ACHN (cell line): ENCODE measurements at regions not wholly inside any gene's neighbourhood (a gene's known extent, or its start where the extent isn't known, plus 50 kb on each side); places are given as distances from the start of the nearest gene placed in this dataset.

ENCODE experiments used
- DNase-seq: peaks from one replicate; pipeline ENCODE4 v3.0.0-alpha.2; 2015
- in situ Hi-C: cut with HindIII; loops from 2 replicates; pipeline ENCODE4 v1.10.0; 2017; ENCODE audit warnings: low sequenced_read_pairs, low pct_ligation_motif_present, low pct_unique_long_range_greater_than_20kb

GRCh38 chr10:3946234-3947229 lies 161.5 kb upstream of the KLF6 start:
- DNase-seq: no peak
- in situ Hi-C loops: no loop called here

GRCh38 chr10:3945026-3945425 lies 160.0 kb upstream of the KLF6 start:
- DNase-seq: no peak
- in situ Hi-C loops: no loop called here

DNA sequence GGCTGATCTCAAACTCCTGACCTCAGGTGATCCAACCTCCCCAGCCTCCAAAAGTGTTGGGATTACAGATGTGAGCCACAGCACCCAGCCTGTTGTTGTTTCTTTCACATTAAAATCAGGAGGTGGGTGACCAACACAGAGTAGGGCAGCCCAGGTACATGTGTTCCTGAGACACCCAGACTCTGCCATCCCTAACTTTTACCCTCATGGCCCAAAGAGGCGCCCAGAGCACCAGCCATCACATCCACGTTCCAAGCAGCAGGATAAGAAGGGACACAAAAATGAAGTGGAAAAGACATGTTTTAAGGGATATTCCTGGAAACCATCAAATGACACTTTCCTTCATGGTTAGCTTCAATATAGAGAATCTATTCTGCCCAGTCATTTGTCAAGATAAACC lies 159.6 kb upstream of the KLF6 start:
- DNase-seq: no peak
- in situ Hi-C loops: no loop called here

DNA sequence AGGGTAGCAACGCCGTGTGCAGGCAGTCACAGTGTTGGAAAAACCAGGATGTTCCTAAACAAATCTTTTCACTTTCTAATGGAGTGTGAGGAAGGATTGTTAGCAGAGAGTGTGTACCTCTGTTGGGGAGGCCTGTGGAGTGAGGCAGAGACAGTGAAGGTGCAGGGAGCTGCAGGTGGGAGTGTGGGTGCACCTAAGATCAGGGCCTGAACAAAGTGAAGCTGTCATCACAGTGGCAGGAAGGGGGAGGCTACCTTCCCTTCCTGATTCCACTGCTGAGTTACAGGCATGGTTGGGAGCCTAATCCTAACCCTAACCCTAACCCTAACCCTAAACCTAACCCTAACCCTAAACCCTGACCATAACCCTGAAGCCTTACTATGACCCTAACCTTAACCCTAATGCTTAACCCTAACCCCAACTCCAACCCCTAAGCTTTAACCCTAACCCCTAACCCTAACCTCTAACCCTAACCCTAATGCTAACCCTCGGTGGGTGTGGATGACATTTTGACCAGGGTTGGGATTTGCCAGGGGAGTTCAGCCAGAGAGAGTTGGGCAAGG lies 158.8 kb upstream of the KLF6 start:
- in situ Hi-C loops: no loop called here

GRCh38 chr10:3942937-3943489 lies 158.0 kb upstream of the KLF6 start:
- no peak for DNase-seq
- in situ Hi-C loops: no loop called here

More for the DNA sequence above, 158.8 kb upstream of the KLF6 start:
- no peak for DNase-seq

GRCh38 chr10:3941676-3942075 lies 156.7 kb upstream of the KLF6 start:
- in situ Hi-C loops: no loop called here

GRCh38 chr10:3936422-3937040 lies 151.5 kb upstream of the KLF6 start:
- in situ Hi-C loops: no loop called here
- DNase-seq: no peak

More at GRCh38 chr10:3941676-3942075, 156.7 kb upstream of the KLF6 start:
- no peak for DNase-seq

- DNase-seq: no peak
- in situ Hi-C loops: no loop called here
Observed at GRCh38 chr10:3935933-3936359, 150.9 kb upstream of the KLF6 start.

DNA sequence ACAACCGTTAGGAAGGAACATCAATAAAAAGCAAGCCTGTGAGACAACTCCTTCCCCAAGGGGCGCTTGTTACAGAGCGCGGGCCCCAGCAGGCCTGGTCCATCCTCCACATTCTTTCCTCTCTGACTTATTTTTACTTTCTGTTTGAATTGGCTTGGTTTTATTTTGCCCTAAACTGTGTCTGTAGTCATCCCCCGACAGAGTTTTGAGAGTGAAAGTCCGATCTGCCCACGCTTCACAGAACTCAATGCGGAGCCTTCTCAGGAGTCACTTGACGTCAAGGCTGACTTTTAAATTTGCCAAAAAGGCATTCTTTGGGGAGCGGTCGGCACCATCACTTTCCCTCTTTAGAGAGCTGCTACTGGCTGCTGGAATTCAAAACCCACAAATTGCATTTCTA lies 150.1 kb upstream of the KLF6 start:
- no peak for DNase-seq
- in situ Hi-C loops: no loop called here

DNA sequence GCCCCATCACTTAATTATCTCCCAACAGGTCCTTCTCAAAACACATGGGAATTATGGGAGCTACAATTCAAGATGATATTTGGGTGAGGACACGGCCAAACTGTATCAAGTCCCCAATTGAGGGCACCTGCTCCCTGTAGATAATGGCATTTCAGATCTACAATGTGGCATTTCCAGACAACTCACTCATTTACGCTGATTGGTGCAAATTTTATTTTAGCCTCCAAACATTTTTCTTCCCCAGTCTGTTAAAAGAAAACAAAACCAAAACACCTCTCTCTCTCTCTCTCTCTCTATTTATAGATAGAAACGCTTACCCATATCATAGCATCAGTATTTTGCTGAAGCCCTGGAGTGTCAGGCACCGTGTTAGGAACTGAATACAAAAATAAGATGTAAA lies 148.7 kb upstream of the KLF6 start:
- DNase-seq: no peak
- in situ Hi-C loops: no loop called here

GRCh38 chr10:3932597-3933375 lies 147.8 kb upstream of the KLF6 start:
- no peak for DNase-seq
- in situ Hi-C loops: no loop called here

DNA sequence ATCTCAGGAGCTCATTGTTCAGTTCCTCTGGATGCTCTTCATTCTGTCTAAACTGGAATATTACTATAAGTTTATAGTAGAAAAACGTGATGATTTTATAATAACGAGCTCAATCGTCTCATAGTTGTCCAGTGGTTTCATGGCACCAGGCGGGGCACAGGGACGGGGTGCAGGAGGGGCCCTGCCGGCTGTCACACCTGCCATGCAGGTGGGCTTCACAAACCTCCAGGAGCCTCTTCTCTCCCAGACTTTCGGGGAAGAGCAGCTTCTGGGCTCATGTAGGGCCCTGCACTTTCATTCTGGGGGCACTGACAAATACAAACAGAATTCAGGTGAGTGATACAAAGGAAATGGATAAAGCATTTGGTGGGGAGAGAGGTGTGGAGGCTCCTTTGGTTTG lies 146.9 kb upstream of the KLF6 start:
- DNase-seq: no peak
- in situ Hi-C loops: no loop called here

- DNase-seq: no peak
- in situ Hi-C loops: no loop called here
Observed at GRCh38 chr10:3931224-3931623, 146.2 kb upstream of the KLF6 start.

DNA sequence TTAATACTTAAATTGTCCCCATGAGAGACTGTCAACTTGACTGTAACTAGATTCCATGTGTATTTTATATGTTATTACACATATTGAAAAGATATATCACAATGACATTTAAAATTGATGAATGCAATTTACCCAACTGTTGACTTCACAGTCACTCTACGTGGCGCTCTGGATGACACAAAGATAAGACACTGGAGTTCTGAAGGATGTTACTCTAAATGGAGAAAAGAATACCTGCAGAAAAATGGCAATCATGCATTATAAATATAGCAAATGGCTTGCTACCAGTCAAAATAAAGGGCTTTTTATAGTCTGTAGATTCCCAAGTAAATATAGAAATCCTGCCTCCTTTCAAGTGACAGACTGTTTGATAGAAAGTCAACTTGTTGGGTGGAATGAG lies 143.6 kb upstream of the KLF6 start:
- in situ Hi-C loops: no loop called here

DNA sequence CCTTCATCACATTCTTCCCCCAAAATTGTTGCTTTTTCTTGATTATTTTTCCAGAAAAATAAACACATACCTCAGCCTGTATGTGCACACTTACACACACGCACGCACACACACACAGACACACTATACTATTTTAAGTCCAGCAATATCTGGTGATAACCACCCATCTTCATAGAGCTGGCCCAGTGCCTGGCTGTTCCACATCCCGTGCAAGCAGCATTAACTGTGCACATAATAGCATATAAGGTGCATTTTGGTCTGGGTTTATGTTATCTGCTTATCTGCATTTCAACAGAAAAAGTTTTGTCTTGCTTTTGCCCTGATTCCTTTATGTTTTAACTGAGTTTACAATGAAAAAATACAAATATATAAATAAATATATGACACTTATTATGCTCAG lies 143.1 kb upstream of the KLF6 start:
- no peak for DNase-seq
- in situ Hi-C loops: no loop called here

More for the DNA sequence above, 143.6 kb upstream of the KLF6 start:
- DNase-seq: no peak

DNA sequence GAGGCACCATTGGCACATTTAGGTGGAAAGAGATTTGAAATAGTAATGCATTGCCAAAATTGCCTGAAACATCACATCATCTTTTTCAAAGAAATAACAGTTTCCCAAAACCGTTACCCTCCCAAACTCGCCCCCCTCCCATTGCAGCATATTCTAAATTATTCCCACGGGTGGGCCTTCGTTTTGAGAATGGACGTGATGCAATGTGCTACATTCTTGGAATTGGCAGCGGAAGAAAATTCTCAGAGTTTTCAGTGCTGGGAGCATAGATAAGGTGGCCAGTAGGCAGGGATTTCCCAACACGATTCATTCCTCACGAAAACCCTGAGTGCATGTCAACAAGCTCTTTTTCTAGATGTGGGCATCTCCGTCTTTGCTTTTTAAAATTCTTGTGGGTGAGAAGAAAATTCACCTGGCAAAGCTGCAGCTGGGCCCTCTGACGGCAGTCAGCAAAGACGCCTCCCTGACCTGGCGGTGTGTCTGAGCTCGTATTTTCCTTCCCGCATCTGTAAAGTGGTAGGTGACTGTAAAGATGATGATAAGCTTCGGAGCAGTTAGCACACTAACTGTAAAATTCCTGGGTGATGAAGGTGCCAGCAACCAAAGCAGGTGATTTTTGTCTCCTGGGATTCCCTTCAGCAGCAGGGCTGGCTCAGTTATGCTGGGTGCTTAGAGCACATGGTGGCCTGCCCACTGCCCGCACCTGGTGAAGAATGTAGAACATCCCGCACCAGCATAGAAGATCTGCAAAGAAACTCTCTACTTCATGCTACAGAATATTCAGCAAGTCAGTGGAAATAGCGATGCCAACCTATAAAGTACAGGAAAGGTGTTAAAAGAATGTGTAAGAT lies 141.9 kb upstream of the KLF6 start:
- in situ Hi-C loops: no loop called here
- DNase-seq: no peak

DNA sequence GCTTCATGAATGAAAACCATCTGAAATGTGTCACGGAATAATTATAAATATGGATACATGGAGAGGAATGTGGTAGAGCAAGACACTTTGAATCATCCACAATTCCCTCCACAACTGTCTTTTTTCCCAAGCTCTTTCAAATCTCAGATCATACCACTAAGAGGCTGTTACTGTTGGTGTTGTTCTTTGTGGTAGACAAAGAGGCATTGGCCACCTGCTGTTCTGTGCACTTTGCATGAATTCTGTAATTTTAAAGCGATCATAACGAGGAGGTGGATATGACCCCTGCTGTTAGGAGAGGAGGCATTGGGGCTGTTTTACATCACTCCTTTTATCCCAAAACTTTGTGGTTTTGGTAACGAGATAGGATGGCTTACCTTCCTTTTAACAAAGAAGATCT lies 141.2 kb upstream of the KLF6 start:
- no peak for DNase-seq
- in situ Hi-C loops: no loop called here

GRCh38 chr10:3925184-3925583 lies 140.2 kb upstream of the KLF6 start:
- in situ Hi-C loops: no loop called here
- DNase-seq: no peak
